ENCODE measurements at regions not wholly inside any gene's neighbourhood (a gene's known extent, or its start where the extent isn't known, plus 50 kb on each side); places are given as distances from the start of the nearest gene placed in this dataset.

DNA sequence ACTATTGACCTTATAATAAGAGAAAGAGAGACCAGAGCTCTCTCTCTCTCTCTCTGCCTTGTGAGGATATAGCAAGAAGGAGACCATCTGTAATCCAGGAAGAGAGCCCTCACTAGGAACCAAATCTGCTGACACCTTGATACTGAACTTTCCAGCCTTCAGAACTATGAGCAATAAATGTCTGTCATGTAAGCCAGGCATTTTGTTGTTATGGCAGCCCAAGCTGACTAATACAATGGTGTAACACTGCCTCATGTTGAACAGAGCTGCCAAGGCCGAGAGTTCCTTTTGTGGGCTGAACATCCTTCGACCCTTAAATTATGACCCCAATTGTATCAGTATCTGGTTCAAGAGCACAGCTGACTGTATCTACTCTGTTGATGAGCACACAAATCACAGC is 108.0 kb downstream of the LRRC30 start:
- Histone ChIP-seq H3K9me3 (ENCODE audit: control insufficient read depth, low read depth, low read length) (no peaks in the 10 kb centered on the region), H3K79me2 (ENCODE audit: control insufficient read depth, insufficient read depth, low read length) (no peaks in the 10 kb centered on the region), H3K9ac (ENCODE audit: control insufficient read depth, extremely low read depth, insufficient read depth, low read length) (no peak overlapping the region), H3K9me1 (ENCODE audit: control insufficient read depth, extremely low read depth, insufficient read depth, low read length) (no peaks in the 10 kb centered on the region), H4K20me1 (ENCODE audit: control insufficient read depth, extremely low read depth, insufficient read depth, low read length) (no peaks in the 10 kb centered on the region), H3K4me2 (ENCODE audit: control insufficient read depth, extremely low read depth, insufficient read depth, low read depth, low read length) (no peak overlapping the region), H3K4me1 (ENCODE audit: control insufficient read depth, extremely low read depth, insufficient read depth, low read length) (no peaks in the 10 kb centered on the region), H3K27me3 (ENCODE audit: control insufficient read depth, extremely low read depth, insufficient read depth, low read length) (no peaks in the 10 kb centered on the region), H3K27ac (ENCODE audit: control insufficient read depth, insufficient read depth, low read length) (no peak overlapping the region), H2AFZ (ENCODE audit: control insufficient read depth, low read length) (no peak overlapping the region), H3K4me3 (ENCODE audit: control insufficient read depth in 2 of 3, extremely low read depth in 1 of 3, insufficient read depth in 2 of 3, low read depth in 1 of 3, low read length in 3 of 3) (no peak overlapping the region), H3K36me3 (ENCODE audit: control insufficient read depth in 2 of 2, extremely low read depth in 1 of 2, insufficient read depth in 2 of 2, low read length in 2 of 2) (no peaks in the 10 kb centered on the region)
- no peak for FAIRE-seq
- dilution Hi-C loops (cut with MboI; ENCODE audit: extremely low pct_ligation_motif_present, low sequenced_read_pairs) = no loop called here
- TF ChIP-seq, protein P1, sequence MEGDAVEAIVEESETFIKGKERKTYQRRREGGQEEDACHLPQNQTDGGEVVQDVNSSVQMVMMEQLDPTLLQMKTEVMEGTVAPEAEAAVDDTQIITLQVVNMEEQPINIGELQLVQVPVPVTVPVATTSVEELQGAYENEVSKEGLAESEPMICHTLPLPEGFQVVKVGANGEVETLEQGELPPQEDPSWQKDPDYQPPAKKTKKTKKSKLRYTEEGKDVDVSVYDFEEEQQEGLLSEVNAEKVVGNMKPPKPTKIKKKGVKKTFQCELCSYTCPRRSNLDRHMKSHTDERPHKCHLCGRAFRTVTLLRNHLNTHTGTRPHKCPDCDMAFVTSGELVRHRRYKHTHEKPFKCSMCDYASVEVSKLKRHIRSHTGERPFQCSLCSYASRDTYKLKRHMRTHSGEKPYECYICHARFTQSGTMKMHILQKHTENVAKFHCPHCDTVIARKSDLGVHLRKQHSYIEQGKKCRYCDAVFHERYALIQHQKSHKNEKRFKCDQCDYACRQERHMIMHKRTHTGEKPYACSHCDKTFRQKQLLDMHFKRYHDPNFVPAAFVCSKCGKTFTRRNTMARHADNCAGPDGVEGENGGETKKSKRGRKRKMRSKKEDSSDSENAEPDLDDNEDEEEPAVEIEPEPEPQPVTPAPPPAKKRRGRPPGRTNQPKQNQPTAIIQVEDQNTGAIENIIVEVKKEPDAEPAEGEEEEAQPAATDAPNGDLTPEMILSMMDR (optimal IDR thresholded peaks at IDR 0.05 in 1 of 3, IDR thresholded peaks at IDR 0.05 in 1 of 3, conservative IDR thresholded peaks at IDR 0.05 in 1 of 3; ENCODE audit: extremely low read depth in 1 of 3, insufficient read depth in 2 of 3, low read length in 3 of 3) = no peak
- TF ChIP-seq EZH2 (IDR thresholded peaks at IDR 0.05; ENCODE audit: low read length) = no peak
- no peak for DNase-seq (ENCODE audit: low read depth, low spot score)

DNA sequence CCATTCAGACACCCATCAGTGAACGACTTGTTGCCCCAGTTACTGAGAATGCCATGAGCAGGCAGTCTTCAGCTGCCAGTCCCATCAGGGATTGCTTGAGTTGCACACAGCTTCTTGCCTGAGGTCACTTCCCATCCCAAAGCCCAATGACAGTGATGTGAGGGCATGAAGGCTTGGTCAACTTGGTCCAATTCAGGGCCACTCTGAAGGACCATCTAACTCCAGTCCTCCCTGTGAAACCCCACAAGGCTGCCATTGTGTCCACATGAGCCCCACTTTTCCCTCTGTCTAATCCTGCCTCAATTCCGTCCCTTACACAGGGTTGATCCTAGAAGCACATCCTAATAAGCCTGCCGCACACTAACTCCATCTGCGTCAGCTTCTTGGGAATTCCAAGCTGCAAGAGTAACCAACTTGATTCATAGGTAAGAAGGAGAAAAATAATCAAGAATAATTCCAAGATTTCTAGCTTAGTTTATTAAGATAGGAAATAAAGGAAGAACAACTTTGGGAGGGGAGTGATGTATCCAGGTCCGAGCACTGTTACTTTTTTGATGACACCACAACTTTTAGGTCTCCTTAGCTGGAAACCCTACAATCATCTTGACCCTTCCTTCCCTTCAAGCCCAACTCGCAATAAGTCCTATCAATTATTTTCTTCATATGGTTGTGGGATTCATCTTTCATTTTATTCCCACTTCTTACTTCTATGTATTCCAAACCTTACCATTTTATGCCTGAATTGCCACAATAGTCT is 110.9 kb downstream of the LRRC30 start:
- Histone ChIP-seq H3K9me3 (ENCODE audit: control insufficient read depth, low read depth, low read length) (no peaks in the 10 kb centered on the region), H3K36me3 (ENCODE audit: control insufficient read depth in 2 of 2, extremely low read depth in 1 of 2, insufficient read depth in 2 of 2, low read length in 2 of 2) (no peaks in the 10 kb centered on the region), H3K9me1 (ENCODE audit: control insufficient read depth, extremely low read depth, insufficient read depth, low read length) (no peaks in the 10 kb centered on the region), H3K79me2 (ENCODE audit: control insufficient read depth, insufficient read depth, low read length) (no peaks in the 10 kb centered on the region), H3K4me1 (ENCODE audit: control insufficient read depth, extremely low read depth, insufficient read depth, low read length) (no peaks in the 10 kb centered on the region), H3K9ac (ENCODE audit: control insufficient read depth, extremely low read depth, insufficient read depth, low read length) (no peak overlapping the region), H3K27me3 (ENCODE audit: control insufficient read depth, extremely low read depth, insufficient read depth, low read length) (no peaks in the 10 kb centered on the region), H3K4me2 (ENCODE audit: control insufficient read depth, extremely low read depth, insufficient read depth, low read depth, low read length) (no peak overlapping the region), H3K27ac (ENCODE audit: control insufficient read depth, insufficient read depth, low read length) (no peak overlapping the region), H2AFZ (ENCODE audit: control insufficient read depth, low read length) (no peak overlapping the region), H3K4me3 (ENCODE audit: control insufficient read depth in 2 of 3, extremely low read depth in 1 of 3, insufficient read depth in 2 of 3, low read depth in 1 of 3, low read length in 3 of 3) (no peak overlapping the region), H4K20me1 (ENCODE audit: control insufficient read depth, extremely low read depth, insufficient read depth, low read length) (no peaks in the 10 kb centered on the region)
- dilution Hi-C loops (cut with MboI; ENCODE audit: extremely low pct_ligation_motif_present, low sequenced_read_pairs) = no loop called here
- TF ChIP-seq EZH2 (IDR thresholded peaks at IDR 0.05; ENCODE audit: low read length) = no peak
- TF ChIP-seq, protein P1 (optimal IDR thresholded peaks at IDR 0.05 in 1 of 3, IDR thresholded peaks at IDR 0.05 in 1 of 3, conservative IDR thresholded peaks at IDR 0.05 in 1 of 3; ENCODE audit: extremely low read depth in 1 of 3, insufficient read depth in 2 of 3, low read length in 3 of 3) = no peak
- FAIRE-seq (no peak), DNase-seq (ENCODE audit: low read depth, low spot score) (no peak)

Data from keratinocyte (primary cell).